ENCODE measurements at regions not wholly inside any gene's neighbourhood (a gene's known extent, or its start where the extent isn't known, plus 50 kb on each side); places are given as distances from the start of the nearest gene placed in this dataset.

DNA sequence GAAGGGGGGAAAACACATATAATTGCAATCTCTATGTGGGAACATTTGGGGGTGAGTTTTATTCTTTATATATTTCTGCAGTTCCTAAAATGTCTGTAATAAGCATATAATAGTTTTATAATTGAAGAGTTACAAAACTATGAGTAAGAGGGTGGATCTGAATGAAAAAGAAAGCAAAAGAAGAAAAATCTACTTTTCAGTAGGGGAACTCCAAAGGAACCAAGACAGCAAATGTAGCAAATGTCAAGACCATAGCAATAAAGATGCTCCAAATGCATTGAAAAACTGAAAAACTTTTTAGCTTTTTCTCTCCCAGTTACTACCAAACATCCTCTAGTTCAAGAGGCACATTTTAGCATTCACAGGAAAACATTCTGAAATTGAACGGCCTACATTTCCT is 434.8 kb downstream of the LMO4 start:
- Histone ChIP-seq H3K4me2 (ENCODE audit: insufficient read depth, low read length, poor library complexity, severe bottlenecking) (no peak overlapping the region), H4K8ac (ENCODE audit: low read depth, low read length) (no peak overlapping the region), H3K14ac (ENCODE audit: low read length) (no peak overlapping the region), H3K4me1 (ENCODE audit: control insufficient read depth in 2 of 2, insufficient read depth in 1 of 2, low read depth in 1 of 2, low read length in 2 of 2) (peaks cover 0 to 1% of the 10 kb centered on the region in 2 donors), H3K36me3 (replicated peaks in 1 of 2; ENCODE audit: control insufficient read depth in 2 of 2, insufficient read depth in 2 of 2, low read length in 2 of 2) (no peaks in the 10 kb centered on the region), H3K9ac (ENCODE audit: low read depth, low read length, poor library complexity) (no peak overlapping the region), H3K4ac (ENCODE audit: low read length) (no peak overlapping the region), H2BK5ac (ENCODE audit: low read length) (no peak overlapping the region), H2BK15ac (ENCODE audit: low read length) (no peak overlapping the region), H3K4me3 (ENCODE audit: low read length in 2 of 2) (no peak overlapping the region), H3K27ac (replicated peaks; ENCODE audit: low read length) (no peak overlapping the region), H3K9me3 (replicated peaks in 1 of 2; ENCODE audit: control insufficient read depth in 2 of 2, insufficient read depth in 1 of 2, low read depth in 1 of 2, low read length in 2 of 2) (no peaks in the 10 kb centered on the region), H2AK5ac (ENCODE audit: low read depth, low read length) (no peak overlapping the region), H3K18ac (ENCODE audit: low read length) (no peak overlapping the region), H3K79me1 (ENCODE audit: low read depth, low read length) (no peaks in the 10 kb centered on the region), H3K23ac (ENCODE audit: low read depth, low read length, poor library complexity) (no peak overlapping the region), H3K27me3 (ENCODE audit: control insufficient read depth in 3 of 3, insufficient read depth in 3 of 3, low read depth in 1 of 3, low read length in 3 of 3) (no peaks in the 10 kb centered on the region), H2BK120ac (ENCODE audit: low read depth, low read length) (no peak overlapping the region), H2BK12ac (ENCODE audit: low read length) (no peak overlapping the region), H4K91ac (ENCODE audit: low read depth, low read length, poor library complexity) (no peak overlapping the region), H2AFZ (ENCODE audit: low read length) (no peak overlapping the region)
- DNase-seq (ENCODE audit: low spot score), result no peak
- WGBS, 2 donors (ENCODE audit: extremely low coverage in 2 of 2, insufficient read length in 2 of 2, insufficient replicate concordance in 1 of 2), result no CpG with 5 or more reads among the region's 1 CpG

- Histone ChIP-seq H3K4ac (ENCODE audit: low read length) (no peak overlapping the region), H3K14ac (ENCODE audit: low read length) (no peak overlapping the region), H3K18ac (ENCODE audit: low read length) (peak overlapping the region; percentile 83), H3K23ac (ENCODE audit: low read depth, low read length, poor library complexity) (no peak overlapping the region), H3K4me2 (ENCODE audit: insufficient read depth, low read length, poor library complexity, severe bottlenecking) (no peak overlapping the region), H3K79me1 (ENCODE audit: low read depth, low read length) (no peaks in the 10 kb centered on the region), H3K9me3 (replicated peaks in 1 of 2; ENCODE audit: control insufficient read depth in 2 of 2, insufficient read depth in 1 of 2, low read depth in 1 of 2, low read length in 2 of 2) (no peaks in the 10 kb centered on the region), H2AK5ac (ENCODE audit: low read depth, low read length) (no peak overlapping the region), H2BK5ac (ENCODE audit: low read length) (no peak overlapping the region), H3K36me3 (replicated peaks in 1 of 2; ENCODE audit: control insufficient read depth in 2 of 2, insufficient read depth in 2 of 2, low read length in 2 of 2) (no peaks in the 10 kb centered on the region), H2AFZ (ENCODE audit: low read length) (no peak overlapping the region), H4K91ac (ENCODE audit: low read depth, low read length, poor library complexity) (no peak overlapping the region), H3K4me3 (ENCODE audit: low read length in 2 of 2) (no peak overlapping the region), H3K27me3 (ENCODE audit: control insufficient read depth in 3 of 3, insufficient read depth in 3 of 3, low read depth in 1 of 3, low read length in 3 of 3) (no peaks in the 10 kb centered on the region), H2BK15ac (ENCODE audit: low read length) (no peak overlapping the region), H3K27ac (replicated peaks; ENCODE audit: low read length) (no peak overlapping the region), H4K8ac (ENCODE audit: low read depth, low read length) (no peak overlapping the region), H2BK12ac (ENCODE audit: low read length) (no peak overlapping the region), H3K4me1 (ENCODE audit: control insufficient read depth in 2 of 2, insufficient read depth in 1 of 2, low read depth in 1 of 2, low read length in 2 of 2) (peaks cover 0 to 1% of the 10 kb centered on the region in 2 donors), H2BK120ac (ENCODE audit: low read depth, low read length) (no peak overlapping the region), H3K9ac (ENCODE audit: low read depth, low read length, poor library complexity) (no peak overlapping the region)
- DNase-seq (ENCODE audit: low spot score), result no peak
- WGBS, 2 donors (ENCODE audit: extremely low coverage in 2 of 2, insufficient read length in 2 of 2, insufficient replicate concordance in 1 of 2), result no CpG with 5 or more reads among the region's 6 CpGs
Observed at GRCh38 chr1:87765057-87765680, 436.5 kb downstream of the LMO4 start.

DNA sequence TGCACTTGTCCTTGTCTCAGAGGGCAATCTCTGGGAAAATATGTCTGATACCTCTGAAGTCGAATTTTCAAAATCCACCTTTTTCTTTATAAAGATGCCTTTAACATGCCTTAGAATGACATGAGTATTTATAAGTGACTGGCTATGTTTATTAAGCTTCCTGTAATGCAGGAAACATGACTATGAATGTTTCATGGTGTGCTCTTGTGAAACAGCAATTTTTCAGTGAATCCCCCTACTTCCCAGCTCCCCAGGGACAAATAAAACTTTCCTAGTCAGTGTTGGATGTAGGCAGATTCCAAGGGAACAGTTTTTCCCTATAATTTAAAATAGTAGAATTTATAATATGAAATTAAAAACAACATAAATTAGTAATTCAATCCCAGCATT is 437.0 kb downstream of the LMO4 start:
- no peaks in the 10 kb centered on the region for H3K27me3 ChIP-seq (ENCODE audit: control insufficient read depth in 3 of 3, insufficient read depth in 3 of 3, low read depth in 1 of 3, low read length in 3 of 3)
- no peak overlapping the region for H3K14ac ChIP-seq (ENCODE audit: low read length)
- no peak overlapping the region for H2BK5ac ChIP-seq (ENCODE audit: low read length)
- DNase-seq (ENCODE audit: low spot score), result no peak
- H2AK5ac ChIP-seq (ENCODE audit: low read depth, low read length), result no peak overlapping the region
- no peaks in the 10 kb centered on the region for H3K79me1 ChIP-seq (ENCODE audit: low read depth, low read length)
- no peak overlapping the region for H3K9ac ChIP-seq (ENCODE audit: low read depth, low read length, poor library complexity)
- H3K4me3 ChIP-seq (ENCODE audit: low read length in 2 of 2), result no peak overlapping the region
- H2BK12ac ChIP-seq (ENCODE audit: low read length), result no peak overlapping the region
- H3K23ac ChIP-seq (ENCODE audit: low read depth, low read length, poor library complexity), result no peak overlapping the region
- no peak overlapping the region for H3K27ac ChIP-seq (replicated peaks; ENCODE audit: low read length)
- no peak overlapping the region for H2AFZ ChIP-seq (ENCODE audit: low read length)
- H3K9me3 ChIP-seq (replicated peaks in 1 of 2; ENCODE audit: control insufficient read depth in 2 of 2, insufficient read depth in 1 of 2, low read depth in 1 of 2, low read length in 2 of 2), result no peaks in the 10 kb centered on the region
- H3K4ac ChIP-seq (ENCODE audit: low read length), result no peak overlapping the region
- no peak overlapping the region for H3K18ac ChIP-seq (ENCODE audit: low read length)
- H3K36me3 ChIP-seq (replicated peaks in 1 of 2; ENCODE audit: control insufficient read depth in 2 of 2, insufficient read depth in 2 of 2, low read length in 2 of 2), result no peaks in the 10 kb centered on the region
- H3K4me1 ChIP-seq (ENCODE audit: control insufficient read depth in 2 of 2, insufficient read depth in 1 of 2, low read depth in 1 of 2, low read length in 2 of 2), result peaks cover 0 to 1% of the 10 kb centered on the region in 2 donors
- no peak overlapping the region for H4K8ac ChIP-seq (ENCODE audit: low read depth, low read length)
- H2BK15ac ChIP-seq (ENCODE audit: low read length), result no peak overlapping the region
- no peak overlapping the region for H4K91ac ChIP-seq (ENCODE audit: low read depth, low read length, poor library complexity)
- no peak overlapping the region for H2BK120ac ChIP-seq (ENCODE audit: low read depth, low read length)
- WGBS, 2 donors (ENCODE audit: extremely low coverage in 2 of 2, insufficient read length in 2 of 2, insufficient replicate concordance in 1 of 2), result no CpG with 5 or more reads among the region's 1 CpG
- H3K4me2 ChIP-seq (ENCODE audit: insufficient read depth, low read length, poor library complexity, severe bottlenecking), result no peak overlapping the region

DNA sequence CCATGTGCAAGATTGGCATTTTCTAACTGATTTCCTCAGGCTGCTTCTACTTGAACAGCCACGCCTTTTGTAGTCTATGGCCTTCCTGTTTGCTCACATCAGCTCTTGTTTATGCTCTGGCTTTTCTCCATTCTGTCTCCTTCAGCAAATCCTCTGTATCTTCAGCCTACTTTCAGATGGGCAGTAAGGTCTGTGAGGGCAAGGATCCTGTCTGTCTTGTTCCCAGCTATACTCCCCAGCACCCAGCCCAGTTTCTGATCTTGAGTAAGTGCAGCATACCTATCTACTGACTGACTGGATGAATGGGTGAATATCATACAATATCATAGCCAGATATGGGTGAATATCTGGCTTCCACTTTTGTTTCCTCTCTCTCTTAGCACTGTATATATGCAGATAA is 438.1 kb downstream of the LMO4 start:
- no peak overlapping the region for H3K18ac ChIP-seq (ENCODE audit: low read length)
- H2AK5ac ChIP-seq (ENCODE audit: low read depth, low read length), result no peak overlapping the region
- H4K8ac ChIP-seq (ENCODE audit: low read depth, low read length), result no peak overlapping the region
- no peak overlapping the region for H2BK12ac ChIP-seq (ENCODE audit: low read length)
- no peak overlapping the region for H3K14ac ChIP-seq (ENCODE audit: low read length)
- no CpG with 5 or more reads among the region's 1 CpG for WGBS, 2 donors (ENCODE audit: extremely low coverage in 2 of 2, insufficient read length in 2 of 2, insufficient replicate concordance in 1 of 2)
- no peak overlapping the region for H3K23ac ChIP-seq (ENCODE audit: low read depth, low read length, poor library complexity)
- no peak overlapping the region for H4K91ac ChIP-seq (ENCODE audit: low read depth, low read length, poor library complexity)
- H3K9ac ChIP-seq (ENCODE audit: low read depth, low read length, poor library complexity), result no peak overlapping the region
- no peak overlapping the region for H2AFZ ChIP-seq (ENCODE audit: low read length)
- no peaks in the 10 kb centered on the region for H3K27me3 ChIP-seq (ENCODE audit: control insufficient read depth in 3 of 3, insufficient read depth in 3 of 3, low read depth in 1 of 3, low read length in 3 of 3)
- no peak overlapping the region for H2BK5ac ChIP-seq (ENCODE audit: low read length)
- H2BK120ac ChIP-seq (ENCODE audit: low read depth, low read length), result no peak overlapping the region
- no peaks in the 10 kb centered on the region for H3K79me1 ChIP-seq (ENCODE audit: low read depth, low read length)
- H3K36me3 ChIP-seq (replicated peaks in 1 of 2; ENCODE audit: control insufficient read depth in 2 of 2, insufficient read depth in 2 of 2, low read length in 2 of 2), result no peaks in the 10 kb centered on the region
- no peak overlapping the region for H3K4ac ChIP-seq (ENCODE audit: low read length)
- no peaks in the 10 kb centered on the region for H3K9me3 ChIP-seq (replicated peaks in 1 of 2; ENCODE audit: control insufficient read depth in 2 of 2, insufficient read depth in 1 of 2, low read depth in 1 of 2, low read length in 2 of 2)
- no peak overlapping the region for H3K4me2 ChIP-seq (ENCODE audit: insufficient read depth, low read length, poor library complexity, severe bottlenecking)
- H3K4me1 ChIP-seq (ENCODE audit: control insufficient read depth in 2 of 2, insufficient read depth in 1 of 2, low read depth in 1 of 2, low read length in 2 of 2), result peaks cover 0 to 1% of the 10 kb centered on the region in 2 donors
- H3K4me3 ChIP-seq (ENCODE audit: low read length in 2 of 2), result no peak overlapping the region
- H2BK15ac ChIP-seq (ENCODE audit: low read length), result no peak overlapping the region
- no peak for DNase-seq (ENCODE audit: low spot score)
- no peak overlapping the region for H3K27ac ChIP-seq (replicated peaks; ENCODE audit: low read length)
